Astrocyte of the hippocampus (primary cell): ENCODE measurements at regions not wholly inside any gene's neighbourhood (a gene's known extent, or its start where the extent isn't known, plus 50 kb on each side); places are given as distances from the start of the nearest gene placed in this dataset.

ENCODE experiments used
- DNase-seq: peaks from one replicate; pipeline ENCODE4 v3.0.0; 2011; ENCODE audit warnings: low read depth, low spot score

DNA sequence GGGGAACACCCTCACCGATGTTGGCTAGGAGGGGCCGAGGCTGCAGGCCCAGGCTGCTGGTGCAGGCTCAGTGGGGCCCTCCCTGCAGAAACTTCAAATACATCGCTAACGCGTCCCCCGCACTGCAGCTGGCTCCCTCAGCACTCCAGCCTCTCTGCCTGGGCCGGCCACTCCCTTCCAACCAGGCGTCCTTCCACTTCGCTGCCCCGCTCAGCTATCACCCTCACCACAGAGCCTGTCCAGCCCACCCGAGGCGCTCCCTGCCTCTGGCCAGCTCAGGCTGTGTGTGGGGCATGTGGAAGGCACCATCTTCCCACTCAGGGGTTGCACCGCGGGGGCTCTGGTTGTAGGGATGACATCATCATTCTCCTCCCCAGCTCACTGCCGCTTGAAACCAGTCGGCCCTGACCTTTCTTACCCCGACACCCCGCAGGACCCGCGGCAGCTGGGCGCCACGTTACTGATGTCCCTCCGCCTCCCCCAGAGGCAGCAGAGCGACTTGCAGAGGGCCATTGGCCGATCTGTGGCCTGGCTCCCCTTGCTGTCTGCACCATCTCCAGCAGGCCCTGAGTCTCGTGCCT is 199.9 kb upstream of the RTL1 start:
- DNase-seq, result no peak

DNA sequence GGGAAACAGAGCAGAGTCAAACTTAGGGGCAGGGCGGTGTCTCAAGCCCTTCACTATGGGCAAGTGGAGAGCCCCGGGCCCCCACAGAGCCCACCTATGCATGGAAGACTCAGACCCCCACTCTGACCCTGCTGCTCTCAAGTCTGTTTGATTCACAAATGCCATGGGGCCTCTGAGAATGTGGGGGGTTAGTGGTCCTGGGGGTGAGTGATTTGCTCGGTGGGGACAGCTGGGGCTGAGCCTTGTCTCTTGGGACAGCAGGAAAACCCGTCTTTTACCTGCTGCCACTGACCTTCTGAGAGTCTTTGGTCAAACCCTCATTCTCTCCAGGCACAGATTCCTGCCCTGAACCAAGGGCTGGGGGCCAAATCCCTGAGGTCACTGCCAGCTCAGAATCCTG is 201.0 kb upstream of the RTL1 start:
- DNase-seq, result no peak

DNA sequence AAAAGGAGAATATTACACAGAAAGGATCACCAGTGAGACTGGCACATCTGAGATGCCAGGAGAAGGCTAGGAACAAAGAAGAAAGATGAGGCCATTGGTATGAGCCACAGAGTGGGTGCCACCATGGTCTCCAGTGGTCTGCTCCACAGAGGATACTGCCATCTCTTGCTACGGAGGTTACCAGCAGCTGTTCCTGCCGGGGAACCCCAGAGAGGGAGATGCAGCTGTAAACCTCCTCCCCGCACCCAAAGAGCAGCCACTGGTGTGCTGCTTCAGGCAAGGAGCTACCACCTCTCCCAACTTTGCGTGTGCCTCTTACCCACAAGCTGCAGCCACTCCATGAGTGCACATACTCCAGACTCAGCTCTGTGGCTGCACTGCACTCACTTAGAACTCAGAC is 201.5 kb upstream of the RTL1 start:
- DNase-seq, result no peak

DNA sequence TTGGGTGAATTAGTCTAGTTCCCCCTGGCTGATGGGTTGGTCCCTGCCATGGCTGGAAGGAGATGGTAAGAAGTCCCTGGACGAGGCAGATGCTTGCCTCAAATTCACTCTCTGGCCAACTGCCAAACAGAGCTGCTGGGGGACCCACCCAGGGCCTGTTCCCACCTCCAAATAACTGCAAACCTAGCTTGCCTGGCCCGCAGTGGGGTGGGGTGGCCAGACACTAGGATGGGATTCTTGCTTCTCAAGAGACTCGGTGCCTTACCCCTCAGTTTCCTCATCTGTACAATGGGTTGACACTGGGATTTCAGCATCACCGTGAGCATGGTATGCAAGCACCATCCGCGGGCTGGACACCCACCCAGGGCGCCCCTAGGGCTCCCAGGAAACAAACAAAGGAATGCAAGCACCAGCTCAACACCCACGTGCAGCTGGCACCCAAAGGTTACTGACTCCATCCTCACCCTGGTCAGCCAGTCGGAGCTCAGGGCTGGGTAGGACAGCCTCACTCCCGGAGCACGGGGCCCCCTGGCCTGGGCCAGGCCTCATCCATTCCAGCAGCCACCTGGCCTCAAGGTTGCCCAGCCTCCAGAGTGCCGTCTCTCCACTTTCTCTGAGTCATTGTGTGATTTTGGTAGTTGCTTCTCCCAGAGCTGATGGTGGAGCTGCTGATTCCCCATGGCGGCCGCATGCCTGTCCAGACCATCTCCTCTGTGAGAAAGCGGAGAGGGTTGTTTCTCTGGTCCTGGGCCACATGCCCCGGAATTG is 205.2 kb upstream of the RTL1 start:
- no peak for DNase-seq

DNA sequence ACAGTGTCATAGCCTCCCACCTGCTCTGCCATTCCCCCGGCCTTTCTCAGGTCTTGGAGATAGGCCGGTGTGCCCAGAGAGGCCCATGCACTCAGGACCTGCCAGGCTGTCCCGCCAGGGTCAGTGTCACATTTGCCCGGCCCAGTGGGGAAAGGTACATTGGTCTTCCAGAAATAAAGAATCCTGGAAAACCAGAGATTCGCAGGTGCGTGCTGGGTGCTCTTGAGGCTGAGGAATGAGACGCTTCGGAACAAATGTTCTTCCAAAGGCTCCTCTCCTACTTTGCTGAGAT is 205.8 kb upstream of the RTL1 start:
- no peak for DNase-seq

DNA sequence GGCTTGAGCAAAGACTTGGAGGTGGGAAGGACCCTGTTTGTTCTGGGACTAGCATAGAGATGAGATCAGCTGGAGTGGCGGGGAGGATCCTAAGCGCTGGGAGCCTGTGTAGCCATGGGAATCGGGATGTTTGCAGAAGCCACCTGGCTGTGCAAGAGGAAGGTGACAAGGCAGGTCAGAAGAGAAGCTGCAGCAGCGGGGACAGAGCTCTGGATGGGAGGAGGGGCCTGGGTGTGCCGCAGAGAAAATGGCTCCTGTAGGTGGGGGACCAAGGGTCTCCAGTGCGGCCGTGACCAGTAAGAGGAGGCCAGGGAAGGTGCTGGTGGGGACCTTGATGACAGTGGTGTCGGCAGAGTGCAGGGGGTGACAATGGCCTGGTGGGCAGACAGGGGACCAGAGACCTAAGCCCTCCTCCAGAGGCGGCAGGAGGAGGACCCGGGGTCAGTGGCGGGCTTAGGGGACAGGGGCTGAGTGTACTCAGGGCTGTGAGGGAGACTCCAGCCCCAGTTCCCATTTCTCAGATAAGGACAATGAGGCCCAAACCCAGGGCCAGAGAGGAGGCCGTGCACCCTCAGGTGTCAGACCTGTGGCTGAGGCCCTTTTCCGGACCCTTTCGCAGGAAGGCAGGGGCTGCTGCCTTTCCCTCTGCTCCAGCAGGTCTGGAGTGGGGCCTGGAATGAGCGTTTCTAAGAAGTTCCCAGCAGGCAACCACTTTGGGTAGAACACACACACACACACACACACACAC is 206.6 kb upstream of the RTL1 start:
- DNase-seq, result no peak

DNA sequence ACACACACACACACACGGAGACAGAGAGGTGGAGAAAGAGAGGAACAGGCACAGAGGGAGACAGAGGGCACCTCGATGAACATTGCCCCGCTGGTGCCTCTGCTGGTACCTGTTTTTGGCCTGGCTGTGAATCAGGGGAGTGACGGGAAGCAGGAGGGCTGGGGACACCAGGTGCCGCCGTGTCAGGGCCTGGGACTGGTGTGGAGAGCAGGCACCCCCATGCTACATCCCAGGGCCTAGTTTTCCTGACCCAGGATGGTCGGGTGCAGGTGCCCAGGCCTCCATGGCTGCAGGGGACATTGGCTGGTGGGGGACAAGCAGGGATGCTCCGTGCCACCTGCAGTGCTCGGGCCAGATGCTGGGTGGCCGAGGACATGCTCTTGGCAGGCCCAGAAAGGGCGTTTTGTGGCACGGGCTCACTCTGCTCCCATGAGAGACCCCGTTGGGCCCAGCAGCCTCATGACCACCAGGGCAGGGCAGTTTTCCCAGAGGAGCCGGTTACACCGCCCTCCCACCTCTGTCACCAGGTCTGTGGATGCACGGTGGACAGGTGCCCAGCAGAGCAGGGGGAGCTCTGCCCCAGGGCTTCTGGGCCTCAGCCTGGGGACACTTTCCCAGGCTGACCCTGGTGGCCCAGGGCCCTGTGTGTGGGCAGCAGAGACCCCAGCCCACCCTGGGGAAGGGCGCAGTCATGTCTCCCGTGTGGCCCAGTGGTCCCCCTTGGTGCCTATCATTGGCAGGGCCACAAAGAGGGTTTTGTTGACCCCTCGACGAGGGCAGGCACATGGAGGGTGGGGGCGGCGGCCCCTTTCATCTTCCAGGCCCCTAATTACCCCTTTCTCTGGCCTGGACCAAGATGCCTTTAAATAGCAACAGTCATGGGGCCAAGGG is 207.5 kb upstream of the RTL1 start:
- DNase-seq, result no peak

DNA sequence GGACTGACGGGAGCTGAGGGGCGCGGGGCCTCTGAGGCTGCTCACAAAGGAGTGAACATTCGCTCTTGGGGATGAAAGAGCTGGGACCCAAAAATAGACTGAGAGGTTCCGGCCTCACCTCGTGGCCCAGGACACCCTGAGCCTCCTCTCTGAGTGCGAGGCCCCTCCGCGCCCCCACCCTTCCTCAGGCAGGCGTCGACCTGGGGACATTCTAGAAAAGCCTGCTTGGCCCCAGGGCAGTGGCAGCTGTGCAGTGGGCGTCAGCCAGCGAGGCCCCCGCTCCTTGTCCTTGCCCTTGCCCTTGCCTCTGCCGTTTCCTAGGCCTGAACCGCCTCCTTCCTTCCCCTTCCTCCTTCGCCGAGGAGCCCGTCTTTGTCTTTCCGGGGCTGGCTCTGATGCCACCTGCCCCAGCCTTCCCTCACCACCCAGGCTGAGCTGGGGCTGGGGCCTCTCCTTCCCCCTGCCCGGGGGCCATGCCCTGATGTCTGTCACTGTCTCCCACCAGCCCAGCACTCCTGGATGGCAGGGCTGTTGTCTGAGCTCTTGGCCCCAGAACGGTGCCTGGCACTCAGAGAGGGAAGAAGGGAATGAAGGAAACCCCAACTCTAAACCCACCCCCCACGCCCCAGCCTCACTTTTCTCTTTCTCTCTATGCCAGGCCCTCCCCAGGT is 208.2 kb upstream of the RTL1 start:
- no peak for DNase-seq

DNA sequence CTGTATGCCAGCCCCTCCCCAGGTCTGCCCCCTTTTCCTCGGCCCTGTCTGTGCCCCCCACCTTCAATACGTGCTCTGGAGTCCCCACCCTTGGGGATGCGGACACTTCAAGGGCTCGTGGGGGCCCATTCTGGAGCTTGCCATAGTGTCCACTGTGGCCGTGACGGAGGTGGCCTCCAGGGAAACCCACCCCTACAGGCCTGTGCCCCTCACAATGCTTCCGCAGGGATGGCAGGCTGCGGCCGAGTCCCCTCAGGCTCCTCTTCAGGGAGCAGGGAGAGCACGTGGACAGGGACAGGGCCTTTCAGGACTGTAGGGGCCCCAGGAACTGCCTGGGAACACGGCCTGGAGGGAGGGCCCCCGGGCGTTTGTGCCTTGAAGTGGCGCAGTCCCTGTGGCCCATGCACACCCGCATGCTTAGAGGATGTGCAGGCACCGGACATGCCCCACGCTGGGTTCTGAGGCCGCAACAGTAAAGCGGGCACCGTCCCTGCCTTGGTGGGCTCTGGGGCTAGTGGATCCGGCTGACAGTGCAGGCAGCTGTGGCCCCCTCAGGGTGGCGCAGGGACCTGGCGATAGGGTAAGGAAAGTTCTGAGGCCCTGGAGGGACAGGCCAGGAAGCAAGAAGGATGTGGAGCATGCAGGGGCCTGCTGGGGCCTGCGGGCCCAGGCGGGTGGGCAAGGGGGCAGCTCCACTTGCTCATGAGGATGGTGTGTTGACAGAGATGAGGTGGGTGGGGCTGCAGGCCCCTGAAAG is 209.0 kb upstream of the RTL1 start:
- DNase-seq, result no peak

DNA sequence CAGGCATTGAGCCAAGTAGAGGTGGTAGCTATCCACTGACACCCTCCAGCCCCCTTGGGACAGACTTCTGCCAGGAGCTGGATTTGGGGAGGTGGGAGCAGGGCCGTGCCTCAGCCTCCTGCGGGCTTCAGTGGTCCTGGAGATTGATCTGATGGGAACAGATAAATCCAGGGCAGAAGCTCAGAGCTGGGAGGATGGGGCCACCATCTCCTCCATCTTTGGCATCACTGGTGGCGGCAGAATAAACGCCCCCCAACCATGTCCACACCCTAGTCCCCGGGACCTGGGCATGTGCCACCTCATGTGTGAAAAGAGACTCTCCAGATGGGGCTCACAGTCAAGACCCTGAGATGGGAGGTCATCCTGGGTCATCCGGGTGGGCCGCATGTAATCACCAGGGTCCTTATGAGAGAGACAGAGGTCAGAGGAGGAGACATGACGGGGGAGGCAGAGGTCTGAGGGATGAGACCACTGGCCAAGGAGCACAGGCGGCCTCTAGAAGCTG is 209.6 kb upstream of the RTL1 start:
- no peak for DNase-seq

DNA sequence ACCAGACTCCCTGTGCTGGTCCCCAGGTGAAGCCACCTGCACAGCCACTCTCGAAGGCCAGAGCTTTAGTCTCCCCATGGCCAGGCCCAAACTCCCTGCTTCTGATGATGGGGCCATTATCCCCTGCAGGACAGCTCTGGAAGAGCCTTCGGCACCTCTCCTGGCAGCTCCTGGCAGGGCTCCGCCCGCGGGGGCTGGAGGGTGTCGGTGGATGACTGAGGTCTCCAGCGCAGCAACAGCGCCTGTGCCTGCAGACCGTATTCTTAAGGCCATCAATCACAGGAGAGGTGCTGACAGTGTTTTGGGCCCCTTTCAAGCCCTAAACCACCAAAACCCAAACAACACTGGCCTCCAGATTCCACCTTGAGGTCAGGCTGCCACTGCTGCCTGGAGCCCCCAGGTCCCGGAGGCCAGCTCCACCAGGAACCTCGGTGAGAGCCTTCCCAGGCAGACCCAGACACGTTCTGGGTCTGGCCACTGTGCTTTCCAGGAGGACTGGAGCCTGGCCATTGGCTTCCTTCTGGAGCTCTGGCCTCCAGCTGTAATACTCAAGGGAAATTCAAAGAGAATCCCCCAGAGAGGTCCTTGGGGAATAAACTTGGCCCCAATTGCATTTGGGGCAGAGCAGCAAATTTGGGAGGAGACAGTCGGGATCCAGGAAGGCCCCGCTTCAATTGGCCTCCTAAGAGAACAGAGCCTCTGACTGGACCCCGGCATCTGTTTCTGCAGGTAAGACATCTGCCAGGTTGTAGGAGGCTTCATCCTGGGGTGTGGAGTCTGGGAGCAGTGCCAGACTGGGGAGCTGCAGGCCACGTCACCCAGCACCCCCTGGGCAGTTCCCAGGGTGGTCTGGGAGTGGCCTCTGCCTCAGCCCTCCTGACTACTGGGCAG is 210.6 kb upstream of the RTL1 start:
- no peak for DNase-seq

DNA sequence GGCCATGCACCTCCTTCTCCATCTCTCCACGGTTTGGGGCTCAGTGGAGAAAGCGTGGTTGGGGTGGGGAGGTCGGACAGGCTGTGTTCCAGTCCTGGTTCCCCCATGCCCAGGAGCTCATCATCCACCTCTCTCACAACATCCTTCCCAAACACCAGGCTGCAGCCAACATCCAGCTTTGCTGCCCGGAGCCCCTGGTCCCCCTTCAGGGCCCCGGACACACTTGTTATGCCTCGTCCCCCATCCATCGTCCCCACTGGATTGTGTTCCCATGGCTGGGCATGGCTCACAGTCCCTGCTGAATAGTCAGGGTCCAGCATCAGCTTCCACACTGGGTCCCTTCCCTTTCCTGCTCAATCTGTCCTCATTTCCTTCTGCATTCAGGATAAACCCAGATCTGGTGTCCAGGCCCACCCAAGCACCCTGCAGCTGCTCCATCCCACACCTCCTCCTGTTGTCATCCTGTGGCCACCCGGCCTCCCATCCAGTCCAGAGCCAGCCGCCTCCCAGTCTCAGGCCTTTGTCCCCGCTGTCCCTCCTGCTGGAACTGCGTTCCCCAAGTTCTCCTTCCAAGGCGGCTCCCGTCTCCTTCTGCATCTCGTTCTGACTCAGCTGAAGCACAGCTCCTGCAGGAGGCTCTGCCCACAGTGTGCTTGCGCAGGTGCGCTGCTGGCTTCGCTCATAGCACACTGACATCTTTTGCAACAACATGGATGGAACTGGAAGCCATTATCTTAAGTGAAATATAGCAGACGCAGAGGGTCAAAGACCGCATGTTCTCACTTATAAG is 211.4 kb upstream of the RTL1 start:
- DNase-seq, result no peak

DNA sequence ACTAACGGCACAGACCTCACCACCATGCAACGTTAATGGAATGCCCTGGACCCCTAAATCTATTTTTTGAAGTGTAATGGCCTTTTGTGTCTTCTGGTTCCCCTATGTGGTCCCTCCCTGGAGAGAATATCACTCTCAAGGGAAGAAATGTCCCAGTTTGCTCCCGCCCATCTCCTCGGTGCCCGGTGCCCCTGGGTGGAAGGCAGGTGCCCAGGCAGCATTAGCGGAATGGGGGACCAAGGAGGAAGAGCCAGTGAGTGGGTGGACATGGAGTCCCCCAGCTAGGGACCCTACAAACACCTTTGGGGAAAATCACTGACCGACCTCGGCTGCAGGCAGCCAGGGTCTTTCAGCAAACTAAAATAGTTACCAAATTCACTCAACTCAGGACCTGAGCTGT is 212.1 kb upstream of the RTL1 start:
- no peak for DNase-seq

DNA sequence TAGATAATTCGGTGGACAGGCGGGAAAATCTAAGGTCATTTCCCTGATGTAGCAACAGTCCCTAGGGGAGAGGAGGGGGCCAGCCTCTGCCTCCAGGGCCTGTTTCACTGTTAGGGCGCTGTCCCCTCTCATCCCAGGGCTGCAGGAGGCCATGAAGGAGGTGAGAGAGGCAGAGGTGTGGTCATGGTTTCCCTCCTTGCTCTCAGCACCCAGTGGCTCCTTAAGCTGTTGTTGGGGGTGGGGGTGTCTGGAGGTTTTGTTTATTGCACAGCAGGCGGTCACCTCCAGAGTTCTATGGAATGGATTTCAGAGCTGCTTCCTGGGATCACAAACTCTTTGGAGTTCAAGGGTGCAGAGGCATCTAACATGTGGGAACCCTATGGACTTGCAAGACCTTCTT is 212.5 kb upstream of the RTL1 start:
- no peak for DNase-seq

DNA sequence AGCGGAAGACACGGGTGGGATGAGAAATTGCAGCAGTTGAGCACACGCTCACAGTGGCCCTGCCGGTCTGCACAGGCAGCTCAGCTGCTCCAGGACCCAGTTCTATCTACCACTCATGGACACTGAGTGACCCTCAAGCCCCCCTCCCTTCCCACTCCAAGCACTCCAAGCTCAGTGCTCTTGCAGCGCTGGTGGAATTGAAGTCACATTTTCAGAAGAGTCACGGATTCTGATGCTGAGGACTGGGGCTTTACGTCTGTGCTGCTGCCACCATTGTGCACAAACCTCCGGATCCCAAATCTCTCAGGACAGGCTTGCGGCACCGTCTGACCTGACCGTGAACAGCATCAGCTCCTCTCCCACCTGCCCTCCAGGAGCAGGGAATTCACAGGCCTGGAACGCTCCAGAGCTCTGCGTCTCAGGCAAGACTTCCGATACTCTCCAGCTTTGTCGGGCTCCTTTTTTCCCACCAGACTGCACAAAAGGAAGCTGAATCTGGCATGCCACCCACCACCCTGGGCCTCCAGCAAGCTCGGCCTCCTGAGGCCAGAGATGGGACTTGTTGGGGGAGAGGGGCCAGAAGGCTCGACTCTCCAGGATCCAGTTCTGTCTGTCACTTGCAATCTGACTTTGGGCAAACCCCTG is 213.1 kb upstream of the RTL1 start:
- no peak for DNase-seq

DNA sequence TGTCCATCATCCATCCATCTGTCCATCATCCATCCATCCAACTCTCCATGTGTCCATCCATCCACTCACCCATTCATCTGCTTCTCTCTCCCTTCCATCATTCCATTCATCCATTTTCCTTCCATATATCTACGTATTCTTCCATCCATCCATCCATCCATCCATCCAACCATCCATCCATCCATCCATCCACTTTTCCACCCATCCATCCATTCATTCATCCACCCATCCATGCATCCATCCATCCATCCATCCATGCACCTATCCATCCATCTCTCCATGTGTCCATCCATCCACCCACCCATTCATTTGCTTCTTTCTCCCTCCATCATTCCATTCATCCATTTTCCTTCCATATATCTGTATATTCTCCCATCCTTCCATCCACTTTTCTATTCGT is 214.0 kb upstream of the RTL1 start:
- DNase-seq, result no peak

DNA sequence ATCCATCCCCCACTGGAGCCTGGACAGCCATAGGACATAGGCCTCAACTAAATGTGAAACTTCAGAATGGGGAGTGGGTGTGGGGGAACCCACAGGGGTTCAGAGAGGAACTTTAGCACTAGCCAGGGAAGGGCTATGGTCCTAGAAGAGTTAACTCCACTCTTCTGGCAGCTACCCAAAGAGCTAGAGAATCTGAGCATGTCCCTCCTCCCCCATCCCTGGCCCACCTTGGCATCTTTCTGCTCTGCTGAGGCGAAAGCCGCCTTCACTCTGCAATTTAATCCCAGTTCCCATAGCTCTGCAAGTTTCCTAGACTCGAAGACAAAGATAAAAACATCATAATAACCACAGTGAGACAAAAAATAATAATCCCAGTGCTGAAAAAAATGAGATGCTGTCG is 214.7 kb upstream of the RTL1 start:
- DNase-seq, result no peak
